Choroid plexus epithelial cell (primary cell): ENCODE measurements at regions not wholly inside any gene's neighbourhood (a gene's known extent, or its start where the extent isn't known, plus 50 kb on each side); places are given as distances from the start of the nearest gene placed in this dataset.

Experiments
- DNase-seq: peaks from one replicate; pipeline ENCODE4 v3.0.0-alpha.2; 2010; ENCODE audit warnings: low read depth
- H3K4me3 ChIP-seq: 2 replicates; pipeline ENCODE4 v1.5.1; 2011; ENCODE audit warnings: low read depth, mild to moderate bottlenecking, control low read depth, low read length, moderate library complexity
- CTCF ChIP-seq: conservative IDR thresholded peaks from 2 replicates; pipeline ENCODE4 v1.5.1; 2011; ENCODE audit warnings: low read depth, mild to moderate bottlenecking, control low read depth, inconsistent platforms, low read length, moderate library complexity

DNA sequence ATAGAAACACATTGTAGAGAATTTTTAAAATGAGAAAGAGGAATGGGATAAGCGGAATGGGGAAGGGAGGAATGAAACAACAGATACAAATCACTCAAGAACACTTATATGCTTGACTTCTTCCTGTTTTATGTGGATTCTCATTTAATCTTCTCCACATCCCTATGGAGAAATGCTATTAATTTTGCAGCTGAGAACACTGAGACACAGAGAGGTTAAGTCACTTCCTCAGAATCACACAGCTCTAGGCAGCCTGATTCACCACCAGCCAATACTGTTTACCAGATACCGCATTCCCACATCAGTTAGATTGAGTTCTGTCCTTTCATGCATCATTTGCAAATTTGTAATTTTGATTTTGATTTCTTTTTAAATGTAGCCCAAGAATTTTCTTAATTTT is 170.5 kb downstream of the SH2D4B start:
- H3K4me3 ChIP-seq = no peak overlapping the region
- DNase-seq = no peak
- TF ChIP-seq CTCF = no peak

DNA sequence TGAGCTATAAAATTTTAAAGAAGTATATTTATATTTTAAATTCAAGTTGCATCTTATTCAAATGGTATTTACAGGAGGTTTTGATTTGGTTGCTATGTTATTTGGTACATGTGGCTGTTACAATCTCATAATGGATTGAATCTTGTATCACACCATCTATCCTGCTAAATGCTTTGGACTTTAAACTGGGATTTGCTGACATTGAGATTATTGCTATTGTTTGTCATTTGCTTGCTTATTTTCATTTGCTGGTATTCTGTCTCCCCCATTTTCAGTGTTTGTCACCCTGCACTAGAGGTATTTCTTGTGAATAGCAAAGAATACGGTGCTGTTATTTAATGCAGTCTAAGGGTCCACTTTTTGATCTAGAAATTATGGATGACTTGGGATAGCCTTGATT is 171.1 kb downstream of the SH2D4B start:
- H3K4me3 ChIP-seq = no peak overlapping the region
- DNase-seq = no peak
- no peak for TF ChIP-seq CTCF

DNA sequence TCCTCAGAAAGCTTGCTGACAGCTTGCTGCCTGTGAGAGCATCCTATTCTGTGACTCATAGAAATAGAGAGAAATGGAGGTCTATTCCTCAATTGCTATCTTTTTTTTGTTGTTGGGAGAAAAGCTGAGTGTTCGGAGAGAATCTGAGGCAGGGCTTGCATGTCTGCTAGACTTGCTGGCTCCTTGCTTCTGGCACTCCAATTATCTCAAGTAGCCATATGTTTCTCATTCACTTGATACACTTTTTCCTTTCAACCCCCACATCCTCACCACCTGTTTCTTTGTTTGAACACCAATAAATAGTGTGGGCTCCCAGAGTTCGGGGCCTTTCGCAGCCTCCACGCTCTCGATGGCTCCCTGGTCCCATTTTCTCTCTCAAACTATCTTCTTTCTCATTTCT is 172.2 kb downstream of the SH2D4B start:
- TF ChIP-seq CTCF = no peak
- H3K4me3 ChIP-seq = no peak overlapping the region
- no peak for DNase-seq

GRCh38 chr10:80713398-80713928 is 175.8 kb downstream of the SH2D4B start:
- no peak overlapping the region for H3K4me3 ChIP-seq
- no peak for TF ChIP-seq CTCF
- DNase-seq = no peak

DNA sequence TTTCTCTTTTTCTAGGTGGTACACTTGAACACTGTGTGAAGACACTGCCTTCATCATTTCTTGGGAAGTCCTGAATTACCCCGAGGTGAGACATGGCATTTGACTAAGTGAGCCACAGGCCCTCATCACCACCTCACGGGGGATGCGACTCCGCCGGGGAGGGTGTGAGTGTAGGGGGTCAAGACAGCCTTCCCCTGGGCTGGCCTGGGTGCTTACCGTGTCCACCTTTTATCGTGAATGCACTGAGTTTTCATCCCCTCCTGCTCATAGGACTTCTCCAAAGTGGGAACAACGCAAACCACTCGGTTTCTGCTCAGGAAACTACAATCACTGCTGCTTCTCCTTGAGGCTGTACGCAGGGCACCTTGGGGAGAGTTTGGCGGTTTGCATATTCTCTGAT is 176.9 kb downstream of the SH2D4B start:
- TF ChIP-seq CTCF = no peak
- no peak overlapping the region for H3K4me3 ChIP-seq
- DNase-seq = no peak

DNA sequence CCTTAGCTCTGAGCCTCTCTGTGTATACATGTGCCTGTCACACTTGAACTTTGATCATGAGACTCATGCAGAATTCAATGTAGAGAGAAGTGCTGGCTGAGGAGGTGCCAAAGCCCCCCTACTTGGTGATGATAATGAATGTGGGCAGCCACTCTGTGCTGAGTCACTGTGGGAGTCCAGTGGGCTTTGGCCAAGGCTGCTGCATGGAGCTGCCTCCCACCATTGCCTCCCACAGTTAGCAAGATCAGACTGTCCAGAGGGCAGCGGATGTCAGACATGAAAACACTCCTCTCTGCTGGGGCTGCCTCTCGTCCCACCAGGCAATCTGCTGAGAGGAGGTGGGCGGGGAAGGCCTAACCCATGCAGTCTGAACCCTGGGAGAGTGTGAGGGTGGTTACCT is 180.3 kb downstream of the SH2D4B start:
- TF ChIP-seq CTCF = no peak
- H3K4me3 ChIP-seq = no peak overlapping the region
- no peak for DNase-seq

DNA sequence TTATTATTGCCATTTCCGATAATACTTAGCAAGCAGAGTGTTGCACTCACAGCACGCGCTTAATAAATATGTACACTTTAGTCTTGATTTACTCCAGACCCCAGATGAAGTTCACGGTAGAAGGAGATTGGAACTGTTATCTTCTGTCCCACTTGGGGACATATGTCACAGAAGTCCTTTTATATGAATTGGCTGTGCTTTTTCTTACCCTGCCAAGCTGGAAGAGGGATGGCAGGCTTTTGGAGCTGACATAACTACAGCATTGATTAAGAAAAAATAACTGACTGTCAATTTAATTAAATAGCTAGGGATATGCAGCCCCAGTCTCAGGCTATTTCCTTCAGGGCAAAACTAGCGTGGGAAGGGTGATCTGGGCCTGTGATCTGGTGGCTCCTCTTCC is 182.2 kb downstream of the SH2D4B start:
- H3K4me3 ChIP-seq = no peak overlapping the region
- no peak for DNase-seq
- no peak for TF ChIP-seq CTCF
